PFSK-1 (cell line): ENCODE measurements at regions not wholly inside any gene's neighbourhood (a gene's known extent, or its start where the extent isn't known, plus 50 kb on each side); places are given as distances from the start of the nearest gene placed in this dataset.

Experiments used
- FOXP2 ChIP-seq: optimal IDR thresholded peaks from 2 replicates; pipeline ENCODE3; 2011; ENCODE audit warnings: borderline replicate concordance, control low read depth, inconsistent platforms; ENCODE audit not compliant: insufficient read depth; ENCODE audit errors: extremely low read length, extremely low read depth
- POLR2AphosphoS5 ChIP-seq: IDR thresholded peaks from 2 replicates; pipeline ENCODE4 v1.6.1; 2012; ENCODE audit warnings: low read depth, mild to moderate bottlenecking, control low read depth, low read length, moderate library complexity
- REST ChIP-seq, 2 experiments: IDR thresholded peaks; 2 replicates each; pipeline versions ENCODE4 v1.6.1 to v1.8.0; 2011 to 2012; ENCODE audit warnings: low read depth in 2 of 2, low read length in 2 of 2, control low read depth in 1 of 2, inconsistent platforms in 1 of 2, mild to moderate bottlenecking in 1 of 2, moderate library complexity in 1 of 2; ENCODE audit not compliant: insufficient read depth in 1 of 2
- SIN3A ChIP-seq: IDR thresholded peaks from 2 replicates; pipeline ENCODE4 v1.6.1; 2012; ENCODE audit warnings: mild to moderate bottlenecking, low read length, moderate library complexity, borderline replicate concordance; ENCODE audit not compliant: insufficient read depth
- TAF1 ChIP-seq: IDR thresholded peaks from 2 replicates; pipeline ENCODE4 v1.6.1; 2012; ENCODE audit warnings: low read length, control low read depth, borderline replicate concordance; ENCODE audit not compliant: insufficient read depth

- TF ChIP-seq POLR2AphosphoS5 (no peak), SIN3A (no peak), REST (IDR thresholded peaks at IDR 0.05; ENCODE audit: insufficient read depth in 1 of 2, low read depth in 2 of 2, low read length in 2 of 2) (no peak), TAF1 (no peak), FOXP2 (no peak)
Observed at GRCh38 chr3:65285956-65286355, 598.2 kb upstream of the ADAMTS9 start.
